Testis (tissue), 2 donors: ENCODE measurements at regions not wholly inside any gene's neighbourhood (a gene's known extent, or its start where the extent isn't known, plus 50 kb on each side); places are given as distances from the start of the nearest gene placed in this dataset.

Source experiments
- CTCF ChIP-seq, 3 experiments: fragments of 450-650 bp in 2 of 3; fragments of 200-600 bp in 1 of 3; sonication (generic) in 1 of 3; IDR thresholded peaks; one replicate each; pipeline ENCODE4 v1.5.1; 2016 to 2019; ENCODE audit warnings: antibody characterized with exemption in 3 of 3, mild to moderate bottlenecking in 2 of 3, moderate library complexity in 1 of 3
- POLR2A ChIP-seq: fragments of 450-650 bp; IDR thresholded peaks from one replicate; pipeline ENCODE4 v1.6.1; 2017; ENCODE audit warnings: antibody characterized with exemption, mild to moderate bottlenecking, moderate library complexity

GRCh38 chr5:164627021-164627420, 1121.6 kb downstream of the MAT2B start:
- TF ChIP-seq CTCF (IDR thresholded peaks at IDR 0.05) (no peak), POLR2A (no peak)
